ENCODE measurements at regions not wholly inside any gene's neighbourhood (a gene's known extent, or its start where the extent isn't known, plus 50 kb on each side); places are given as distances from the start of the nearest gene placed in this dataset.

- DNase-seq: no peak
- no peak for ATAC-seq
- Histone ChIP-seq H3K9me3 (no peaks in the 10 kb centered on the region), H3K36me3 (no peaks in the 10 kb centered on the region), H3K27me3 (no peaks in the 10 kb centered on the region), H3K4me1 (no peaks in the 10 kb centered on the region), H3K4me3 (no peak overlapping the region), H3K27ac (no peak overlapping the region)
- TF ChIP-seq, protein P1, sequence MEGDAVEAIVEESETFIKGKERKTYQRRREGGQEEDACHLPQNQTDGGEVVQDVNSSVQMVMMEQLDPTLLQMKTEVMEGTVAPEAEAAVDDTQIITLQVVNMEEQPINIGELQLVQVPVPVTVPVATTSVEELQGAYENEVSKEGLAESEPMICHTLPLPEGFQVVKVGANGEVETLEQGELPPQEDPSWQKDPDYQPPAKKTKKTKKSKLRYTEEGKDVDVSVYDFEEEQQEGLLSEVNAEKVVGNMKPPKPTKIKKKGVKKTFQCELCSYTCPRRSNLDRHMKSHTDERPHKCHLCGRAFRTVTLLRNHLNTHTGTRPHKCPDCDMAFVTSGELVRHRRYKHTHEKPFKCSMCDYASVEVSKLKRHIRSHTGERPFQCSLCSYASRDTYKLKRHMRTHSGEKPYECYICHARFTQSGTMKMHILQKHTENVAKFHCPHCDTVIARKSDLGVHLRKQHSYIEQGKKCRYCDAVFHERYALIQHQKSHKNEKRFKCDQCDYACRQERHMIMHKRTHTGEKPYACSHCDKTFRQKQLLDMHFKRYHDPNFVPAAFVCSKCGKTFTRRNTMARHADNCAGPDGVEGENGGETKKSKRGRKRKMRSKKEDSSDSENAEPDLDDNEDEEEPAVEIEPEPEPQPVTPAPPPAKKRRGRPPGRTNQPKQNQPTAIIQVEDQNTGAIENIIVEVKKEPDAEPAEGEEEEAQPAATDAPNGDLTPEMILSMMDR (IDR thresholded peaks at IDR 0.05): no peak
- TF ChIP-seq POLR2A (IDR thresholded peaks at IDR 0.05): no peak
- 84 to 86% (median 85%) methylated on average over 6 of the region's 6 CpGs for WGBS, 4 donors
- intact Hi-C loops (cut with DNase I): no loop called here
Measured at GRCh38 chr3:177992993-177993970, 543.0 kb upstream of the KCNMB2 start.

DNA sequence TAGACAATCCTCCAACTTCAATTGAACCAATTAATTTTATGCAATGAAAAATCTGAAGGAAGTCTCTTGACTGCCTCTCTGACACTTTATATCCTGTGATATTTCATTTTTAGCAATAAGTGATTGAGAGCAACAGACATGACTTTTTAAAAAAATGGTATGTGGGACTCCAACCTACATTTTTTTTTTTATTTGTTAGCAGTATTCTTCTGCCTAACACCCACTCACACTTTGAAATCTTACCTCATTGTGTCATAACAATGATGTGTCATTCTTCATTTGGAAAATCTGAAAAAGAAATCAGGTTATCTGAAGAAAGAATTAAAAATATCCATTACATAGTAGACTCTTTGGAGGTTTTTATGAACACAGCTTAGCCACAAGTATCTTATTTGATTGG, 541.3 kb upstream of the KCNMB2 start:
- Histone ChIP-seq H3K4me1 (no peaks in the 10 kb centered on the region), H3K27ac (no peak overlapping the region), H3K36me3 (no peaks in the 10 kb centered on the region), H3K27me3 (no peaks in the 10 kb centered on the region), H3K9me3 (peaks cover 0 to 14% (median 1%) of the 10 kb centered on the region in 12 donors), H3K4me3 (no peak overlapping the region)
- intact Hi-C loops (cut with DNase I): no loop called here
- ATAC-seq (no peak), DNase-seq (no peak)
- TF ChIP-seq POLR2A (IDR thresholded peaks at IDR 0.05): no peak
- TF ChIP-seq, protein P1 (IDR thresholded peaks at IDR 0.05): no peak

DNA sequence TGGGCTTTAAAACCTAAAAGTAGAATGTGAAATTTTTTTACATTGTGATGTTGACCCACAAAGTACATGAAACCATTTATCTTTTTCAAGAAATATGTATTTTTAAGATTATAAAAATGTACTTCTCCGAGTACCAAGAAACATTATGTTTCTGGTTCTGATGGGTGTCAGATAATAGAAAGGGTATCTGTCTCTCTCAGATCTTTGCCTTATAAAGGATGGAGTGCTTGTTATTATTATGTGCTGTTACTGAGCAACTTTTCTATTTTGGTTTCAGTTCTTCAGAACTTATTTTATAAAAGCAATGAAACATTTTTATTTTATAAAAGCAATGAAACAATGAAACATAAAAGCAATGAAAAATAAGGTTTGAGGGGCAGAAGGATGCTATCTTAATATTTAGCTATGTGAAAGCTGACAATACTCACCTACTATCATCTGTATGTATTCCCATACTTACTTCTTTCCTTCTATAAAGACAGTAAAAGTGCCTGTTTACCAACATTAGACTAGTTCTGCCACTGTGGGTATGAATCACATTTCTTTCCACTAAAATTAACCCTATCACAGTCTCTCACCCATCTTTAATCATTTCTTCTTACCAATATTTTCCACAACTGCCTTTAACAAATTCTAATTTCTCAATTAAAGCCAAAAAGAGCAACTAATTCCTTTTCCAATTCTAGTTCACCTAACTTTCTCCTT, 540.7 kb upstream of the KCNMB2 start:
- H3K9me3 ChIP-seq: peaks cover 0 to 14% (median 1%) of the 10 kb centered on the region in 12 donors
- intact Hi-C loops (cut with DNase I): no loop called here
- no peaks in the 10 kb centered on the region for H3K36me3 ChIP-seq
- no peaks in the 10 kb centered on the region for H3K27me3 ChIP-seq
- DNase-seq (no peak), ATAC-seq (no peak)
- no peak overlapping the region for H3K27ac ChIP-seq
- 89 to 98% (median 92%) methylated on average over 1 of the region's 1 CpG for WGBS, 4 donors
- no peak overlapping the region for H3K4me3 ChIP-seq
- H3K4me1 ChIP-seq: peaks cover 0 to 1% (median 0%) of the 10 kb centered on the region in 12 donors
- TF ChIP-seq, protein P1 (IDR thresholded peaks at IDR 0.05): no peak
- no peak for TF ChIP-seq POLR2A (IDR thresholded peaks at IDR 0.05)

DNA sequence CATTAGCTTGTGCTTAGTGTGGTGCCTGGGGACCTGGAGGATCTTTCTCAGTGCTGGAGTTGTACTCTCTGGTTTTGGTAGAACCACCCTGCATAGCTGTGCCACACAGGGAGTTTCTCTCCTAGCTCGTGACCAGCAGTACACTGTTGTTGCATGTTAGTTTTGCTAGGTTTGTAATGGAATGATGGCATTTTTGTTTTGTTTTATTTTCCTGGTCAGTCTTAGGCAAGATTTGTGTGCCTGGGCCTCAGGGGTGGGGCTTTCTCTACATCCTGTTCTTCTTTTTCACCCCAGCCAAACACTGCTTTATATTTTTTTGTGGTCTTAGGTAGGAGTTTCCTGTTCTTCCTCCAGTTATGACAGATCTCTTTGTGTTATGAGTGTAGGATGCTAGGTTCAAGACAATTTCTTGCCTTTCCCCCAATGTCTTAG, 534.5 kb upstream of the KCNMB2 start:
- TF ChIP-seq, protein P1 (IDR thresholded peaks at IDR 0.05): no peak
- no peak for TF ChIP-seq POLR2A (IDR thresholded peaks at IDR 0.05)
- H3K4me3 ChIP-seq: no peak overlapping the region
- DNase-seq (no peak), ATAC-seq (peak in 2 of 4 donors; percentile 22 to 69)
- peaks cover 0 to 14% (median 1%) of the 10 kb centered on the region in 12 donors for H3K9me3 ChIP-seq
- 65 to 82% (median 75%) methylated on average over 1 of the region's 1 CpG for WGBS, 4 donors
- intact Hi-C loops (cut with DNase I): no loop called here
- H3K27ac ChIP-seq: peak overlapping the region in 1 of 12 donors; percentile 54
- H3K36me3 ChIP-seq: no peaks in the 10 kb centered on the region
- H3K27me3 ChIP-seq: no peaks in the 10 kb centered on the region
- peaks cover 0 to 23% (median 0%) of the 10 kb centered on the region in 12 donors for H3K4me1 ChIP-seq

All from heart left ventricle (tissue), 16 donors.